ENCODE measurements at regions not wholly inside any gene's neighbourhood (a gene's known extent, or its start where the extent isn't known, plus 50 kb on each side); places are given as distances from the start of the nearest gene placed in this dataset.
A peak's percentile ranks its signal among the peaks of the same experiment; 100 is the strongest.

DNA sequence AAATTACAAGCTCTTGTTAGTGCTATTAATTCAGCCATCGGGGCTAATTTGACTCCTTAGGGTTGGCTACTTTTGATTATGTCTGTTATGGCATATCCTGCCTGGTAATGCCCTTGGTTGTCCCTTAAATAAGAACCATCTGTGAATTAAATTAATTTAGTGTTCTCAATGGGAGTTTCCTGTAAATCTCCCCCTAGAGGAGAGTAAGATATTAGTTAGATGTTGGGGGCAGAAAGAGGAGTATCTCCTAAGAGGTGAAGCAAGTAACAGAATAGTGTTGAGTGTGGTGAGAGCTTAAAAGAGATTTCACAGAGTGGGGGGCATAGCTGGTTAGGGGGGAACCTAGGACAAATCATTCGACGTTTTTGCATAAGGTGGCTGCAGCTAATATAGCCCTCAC, 1126.9 kb downstream of the JRKL start:
- Histone ChIP-seq H3K4me1 (ENCODE audit: insufficient read depth, low read length, severe bottlenecking) (no peaks in the 10 kb centered on the region), H3K27me3 (ENCODE audit: insufficient read depth, low read length) (no peaks in the 10 kb centered on the region), H3K36me3 (ENCODE audit: insufficient read depth, low read length) (no peaks in the 10 kb centered on the region), H3K4me3 (ENCODE audit: low read depth, low read length, poor library complexity, severe bottlenecking) (no peak overlapping the region), H2AFZ (ENCODE audit: low read length) (no peak overlapping the region), H3K27ac (ENCODE audit: low read depth, low read length, poor library complexity, severe bottlenecking) (no peak overlapping the region), H3K4me2 (ENCODE audit: low read length) (no peak overlapping the region), H4K20me1 (ENCODE audit: insufficient read depth, low read length) (no peaks in the 10 kb centered on the region), H3K9me3 (ENCODE audit: low read length) (no peaks in the 10 kb centered on the region), H3K9me2 (ENCODE audit: low read depth, low read length) (no peaks in the 10 kb centered on the region), H3F3A (ENCODE audit: insufficient read depth, low read length) (no peaks in the 10 kb centered on the region), H3K79me2 (ENCODE audit: insufficient read depth, low read length) (no peaks in the 10 kb centered on the region), H3K9ac (ENCODE audit: low read length) (no peak overlapping the region)
- TF ChIP-seq CTCF (IDR thresholded peaks at IDR 0.05; ENCODE audit: low read length) (peak; percentile 21; the same call in 1 of the 2 replicates), EZH2 (IDR thresholded peaks at IDR 0.05; ENCODE audit: borderline replicate concordance, low read length) (no peak)

GRCh38 chr11:97525273-97525672, 1135.5 kb downstream of the JRKL start:
- Histone ChIP-seq H3F3A (ENCODE audit: insufficient read depth, low read length) (no peaks in the 10 kb centered on the region), H3K9ac (ENCODE audit: low read length) (no peak overlapping the region), H3K4me2 (ENCODE audit: low read length) (no peak overlapping the region), H3K4me1 (ENCODE audit: insufficient read depth, low read length, severe bottlenecking) (no peaks in the 10 kb centered on the region), H2AFZ (ENCODE audit: low read length) (no peak overlapping the region), H3K27me3 (ENCODE audit: insufficient read depth, low read length) (no peaks in the 10 kb centered on the region), H3K9me2 (ENCODE audit: low read depth, low read length) (no peaks in the 10 kb centered on the region), H3K79me2 (ENCODE audit: insufficient read depth, low read length) (no peaks in the 10 kb centered on the region), H3K27ac (ENCODE audit: low read depth, low read length, poor library complexity, severe bottlenecking) (no peak overlapping the region), H3K4me3 (ENCODE audit: low read depth, low read length, poor library complexity, severe bottlenecking) (no peak overlapping the region), H3K36me3 (ENCODE audit: insufficient read depth, low read length) (no peaks in the 10 kb centered on the region), H3K9me3 (ENCODE audit: low read length) (no peaks in the 10 kb centered on the region), H4K20me1 (ENCODE audit: insufficient read depth, low read length) (no peaks in the 10 kb centered on the region)
- no peak for TF ChIP-seq EZH2 (IDR thresholded peaks at IDR 0.05; ENCODE audit: borderline replicate concordance, low read length)
- TF ChIP-seq CTCF (IDR thresholded peaks at IDR 0.05; ENCODE audit: low read length), result no peak

- no peaks in the 10 kb centered on the region for H4K20me1 ChIP-seq (ENCODE audit: insufficient read depth, low read length)
- no peaks in the 10 kb centered on the region for H3K27me3 ChIP-seq (ENCODE audit: insufficient read depth, low read length)
- H3K9me2 ChIP-seq (ENCODE audit: low read depth, low read length), result no peaks in the 10 kb centered on the region
Measured at GRCh38 chr11:97537407-97538150, 1147.8 kb downstream of the JRKL start.

More at GRCh38 chr11:97537407-97538150, 1147.8 kb downstream of the JRKL start:
- H3K4me3 ChIP-seq (ENCODE audit: low read depth, low read length, poor library complexity, severe bottlenecking), result no peak overlapping the region
- no peaks in the 10 kb centered on the region for H3K4me1 ChIP-seq (ENCODE audit: insufficient read depth, low read length, severe bottlenecking)
- no peak overlapping the region for H3K9ac ChIP-seq (ENCODE audit: low read length)
- no peak overlapping the region for H3K4me2 ChIP-seq (ENCODE audit: low read length)
- H3K27ac ChIP-seq (ENCODE audit: low read depth, low read length, poor library complexity, severe bottlenecking), result no peak overlapping the region
- TF ChIP-seq EZH2 (IDR thresholded peaks at IDR 0.05; ENCODE audit: borderline replicate concordance, low read length) (no peak), CTCF (IDR thresholded peaks at IDR 0.05; ENCODE audit: low read length) (no peak)
- H3K9me3 ChIP-seq (ENCODE audit: low read length), result no peaks in the 10 kb centered on the region
- no peaks in the 10 kb centered on the region for H3F3A ChIP-seq (ENCODE audit: insufficient read depth, low read length)
- no peaks in the 10 kb centered on the region for H3K36me3 ChIP-seq (ENCODE audit: insufficient read depth, low read length)
- H2AFZ ChIP-seq (ENCODE audit: low read length), result no peak overlapping the region
- no peaks in the 10 kb centered on the region for H3K79me2 ChIP-seq (ENCODE audit: insufficient read depth, low read length)
